IMR-90 (cell line): ENCODE measurements at regions not wholly inside any gene's neighbourhood (a gene's known extent, or its start where the extent isn't known, plus 50 kb on each side); places are given as distances from the start of the nearest gene placed in this dataset.

ENCODE experiments used
- BHLHE40 ChIP-seq: fragments of 150-350 bp; IDR thresholded peaks from 2 replicates; pipeline ENCODE4 v1.6.1; 2016; ENCODE audit warnings: mild to moderate bottlenecking, low read depth, low read length
- CEBPB ChIP-seq: IDR thresholded peaks from 2 replicates; pipeline ENCODE4 v1.6.1; 2012; ENCODE audit warnings: low read depth, low read length, improper control_type of control experiment
- MAFK ChIP-seq: IDR thresholded peaks from 2 replicates; pipeline ENCODE4 v1.6.1; 2012; ENCODE audit warnings: low read depth, low read length, improper control_type of control experiment
- MAZ ChIP-seq: IDR thresholded peaks from 2 replicates; pipeline ENCODE4 v1.6.1; 2012; ENCODE audit warnings: low read depth, mild to moderate bottlenecking, low read length, improper control_type of control experiment, moderate library complexity, borderline replicate concordance
- MXI1 ChIP-seq: IDR thresholded peaks from 2 replicates; pipeline ENCODE4 v1.6.1; 2012; ENCODE audit warnings: low read depth, mild to moderate bottlenecking, low read length, moderate library complexity, borderline replicate concordance
- POLR2A ChIP-seq: IDR thresholded peaks from 2 replicates; pipeline ENCODE4 v1.6.1; 2012; ENCODE audit warnings: mild to moderate bottlenecking, low read depth, low read length
- RAD21 ChIP-seq: IDR thresholded peaks from 2 replicates; pipeline ENCODE4 v1.6.1; 2012; ENCODE audit warnings: low read length, improper control_type of control experiment
- SMC3 ChIP-seq: fragments of 150-350 bp; IDR thresholded peaks from 2 replicates; pipeline ENCODE4 v1.6.1; 2016; ENCODE audit warnings: low read depth, mild to moderate bottlenecking, antibody characterized with exemption, low read length, moderate library complexity
- TF ChIP-seq, protein P1 (sequence below): conservative IDR thresholded peaks from 2 replicates; pipeline ENCODE4 v1.5.1; 2012; ENCODE audit warnings: mild to moderate bottlenecking, low read depth, low read length, improper control_type of control experiment
- TF ChIP-seq, protein P2 (sequence below): fragments of 150-350 bp; IDR thresholded peaks from 2 replicates; pipeline ENCODE4 v1.6.1; 2017; ENCODE audit warnings: mild to moderate bottlenecking, antibody characterized with exemption, low read length, low read depth
- TF ChIP-seq, protein P3 (sequence below): fragments of 150-350 bp; IDR thresholded peaks from 2 replicates; pipeline ENCODE4 v1.6.1; 2016; ENCODE audit warnings: low read depth, mild to moderate bottlenecking, low read length, moderate library complexity, borderline replicate concordance

DNA sequence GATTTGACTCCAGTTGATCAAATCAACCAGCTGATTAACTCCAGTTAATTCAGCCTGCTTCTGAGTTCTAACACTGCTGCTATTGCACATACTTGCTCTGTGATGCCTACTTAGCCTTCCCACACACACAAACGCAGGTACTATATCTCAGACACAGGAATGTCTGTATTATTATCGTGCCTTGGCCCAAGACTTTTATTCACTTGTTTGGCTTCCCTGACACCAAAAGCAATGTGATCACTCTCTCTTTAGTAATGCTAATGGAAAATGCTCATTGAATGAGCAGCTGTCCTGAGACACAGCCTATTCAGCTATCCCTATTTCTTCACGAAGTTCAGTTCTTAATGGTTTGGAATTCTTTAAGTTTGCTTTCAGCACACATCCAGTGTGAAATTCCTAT lies 356.4 kb upstream of the CXorf51A start:
- TF ChIP-seq, protein P1, sequence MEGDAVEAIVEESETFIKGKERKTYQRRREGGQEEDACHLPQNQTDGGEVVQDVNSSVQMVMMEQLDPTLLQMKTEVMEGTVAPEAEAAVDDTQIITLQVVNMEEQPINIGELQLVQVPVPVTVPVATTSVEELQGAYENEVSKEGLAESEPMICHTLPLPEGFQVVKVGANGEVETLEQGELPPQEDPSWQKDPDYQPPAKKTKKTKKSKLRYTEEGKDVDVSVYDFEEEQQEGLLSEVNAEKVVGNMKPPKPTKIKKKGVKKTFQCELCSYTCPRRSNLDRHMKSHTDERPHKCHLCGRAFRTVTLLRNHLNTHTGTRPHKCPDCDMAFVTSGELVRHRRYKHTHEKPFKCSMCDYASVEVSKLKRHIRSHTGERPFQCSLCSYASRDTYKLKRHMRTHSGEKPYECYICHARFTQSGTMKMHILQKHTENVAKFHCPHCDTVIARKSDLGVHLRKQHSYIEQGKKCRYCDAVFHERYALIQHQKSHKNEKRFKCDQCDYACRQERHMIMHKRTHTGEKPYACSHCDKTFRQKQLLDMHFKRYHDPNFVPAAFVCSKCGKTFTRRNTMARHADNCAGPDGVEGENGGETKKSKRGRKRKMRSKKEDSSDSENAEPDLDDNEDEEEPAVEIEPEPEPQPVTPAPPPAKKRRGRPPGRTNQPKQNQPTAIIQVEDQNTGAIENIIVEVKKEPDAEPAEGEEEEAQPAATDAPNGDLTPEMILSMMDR = no peak
- TF ChIP-seq, protein P2, sequence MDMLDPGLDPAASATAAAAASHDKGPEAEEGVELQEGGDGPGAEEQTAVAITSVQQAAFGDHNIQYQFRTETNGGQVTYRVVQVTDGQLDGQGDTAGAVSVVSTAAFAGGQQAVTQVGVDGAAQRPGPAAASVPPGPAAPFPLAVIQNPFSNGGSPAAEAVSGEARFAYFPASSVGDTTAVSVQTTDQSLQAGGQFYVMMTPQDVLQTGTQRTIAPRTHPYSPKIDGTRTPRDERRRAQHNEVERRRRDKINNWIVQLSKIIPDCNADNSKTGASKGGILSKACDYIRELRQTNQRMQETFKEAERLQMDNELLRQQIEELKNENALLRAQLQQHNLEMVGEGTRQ = no peak
- TF ChIP-seq POLR2A = no peak
- no peak for TF ChIP-seq BHLHE40
- TF ChIP-seq MAZ = no peak
- no peak for TF ChIP-seq MXI1
- TF ChIP-seq, protein P3, sequence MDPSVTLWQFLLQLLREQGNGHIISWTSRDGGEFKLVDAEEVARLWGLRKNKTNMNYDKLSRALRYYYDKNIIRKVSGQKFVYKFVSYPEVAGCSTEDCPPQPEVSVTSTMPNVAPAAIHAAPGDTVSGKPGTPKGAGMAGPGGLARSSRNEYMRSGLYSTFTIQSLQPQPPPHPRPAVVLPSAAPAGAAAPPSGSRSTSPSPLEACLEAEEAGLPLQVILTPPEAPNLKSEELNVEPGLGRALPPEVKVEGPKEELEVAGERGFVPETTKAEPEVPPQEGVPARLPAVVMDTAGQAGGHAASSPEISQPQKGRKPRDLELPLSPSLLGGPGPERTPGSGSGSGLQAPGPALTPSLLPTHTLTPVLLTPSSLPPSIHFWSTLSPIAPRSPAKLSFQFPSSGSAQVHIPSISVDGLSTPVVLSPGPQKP = no peak
- no peak for TF ChIP-seq CEBPB
- no peak for TF ChIP-seq SMC3
- no peak for TF ChIP-seq MAFK
- TF ChIP-seq RAD21 = no peak
